NCI-H1436 treated with DMSO at 0.1 percent for 48 hours (cell line): ENCODE measurements at regions not wholly inside any gene's neighbourhood (a gene's known extent, or its start where the extent isn't known, plus 50 kb on each side); places are given as distances from the start of the nearest gene placed in this dataset.
"Not testable (repeated sequence)": the region's sequence is repeated elsewhere in the genome, so short reads cannot be mapped to it uniquely, and the experiment has no call there.

ENCODE experiments used
- DNase-seq: peaks from one replicate; lab custom pipeline; 2025; lab: John Stamatoyannopoulos, UW

GRCh38 chr2:203585516-203585915 lies 50.4 kb upstream of the RAPH1 start:
- DNase-seq: no peak

- DNase-seq: no peak
These were observed 51.1 kb upstream of the RAPH1 start for GRCh38 chr2:203586206-203586605.

DNA sequence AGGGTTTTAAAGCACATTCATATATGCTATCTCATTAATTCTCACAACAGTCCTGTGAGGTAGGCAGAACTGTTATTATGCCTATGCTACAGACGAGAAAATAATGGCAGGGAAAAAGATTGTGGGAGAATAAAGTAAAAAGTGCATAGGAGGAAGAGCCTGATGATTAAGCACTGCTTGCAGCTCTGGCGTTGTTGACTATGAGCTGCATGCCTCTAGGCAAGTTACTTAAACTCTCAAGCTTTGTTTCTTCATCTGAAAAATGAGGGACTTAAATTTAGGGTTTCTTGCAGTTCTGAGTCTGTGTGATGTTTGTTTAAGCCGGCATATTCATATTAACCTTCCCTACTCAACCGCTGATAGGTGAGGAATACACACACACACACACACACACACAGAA lies 51.6 kb upstream of the RAPH1 start:
- DNase-seq: no peak

GRCh38 chr2:203590496-203590895 lies 55.4 kb upstream of the RAPH1 start:
- no peak for DNase-seq

- no peak for DNase-seq
These were observed 56.5 kb upstream of the RAPH1 start for GRCh38 chr2:203591642-203592041.

DNA sequence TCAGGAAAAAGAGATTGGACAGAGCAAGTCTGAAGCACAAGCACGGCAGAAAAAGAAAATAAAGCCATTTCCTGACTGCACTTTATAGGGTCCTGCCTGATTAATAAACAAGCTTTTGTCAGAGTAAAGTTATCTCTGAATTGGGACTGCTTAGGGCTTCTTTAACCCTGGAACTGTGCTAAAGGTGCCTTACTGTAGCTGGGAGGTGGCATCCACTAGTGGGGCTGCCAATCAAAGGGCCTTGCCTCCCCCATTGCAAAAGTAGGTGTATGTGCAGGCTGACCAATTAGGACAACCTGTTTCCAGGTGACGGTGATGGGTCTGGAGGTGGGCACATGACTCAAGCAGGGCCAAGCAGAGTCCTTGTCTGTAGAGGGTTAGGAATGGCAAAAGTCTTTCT lies 57.4 kb upstream of the RAPH1 start:
- DNase-seq: no peak

GRCh38 chr2:203594541-203594940 lies 59.4 kb upstream of the RAPH1 start:
- DNase-seq: no peak

GRCh38 chr2:203596183-203596582 lies 61.1 kb upstream of the RAPH1 start:
- no peak for DNase-seq

DNA sequence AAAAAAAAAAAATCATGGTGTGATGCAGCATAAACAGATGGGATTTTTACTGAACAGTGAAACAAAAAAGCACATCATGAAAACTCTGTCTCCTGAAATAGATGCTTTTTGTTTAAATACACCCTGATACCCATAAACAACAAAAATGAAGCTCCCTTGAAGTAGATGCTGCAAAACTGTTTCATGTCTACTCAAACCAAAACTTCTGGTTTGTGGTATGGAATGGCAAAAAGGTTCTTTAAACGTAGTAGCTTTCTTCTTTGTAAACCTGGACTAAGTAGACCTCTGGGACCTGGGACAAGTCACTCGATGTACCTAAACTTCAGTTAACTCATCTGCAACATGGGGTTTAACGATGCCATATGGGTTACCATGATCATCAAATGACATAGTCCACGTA lies 64.4 kb upstream of the RAPH1 start:
- no peak for DNase-seq

DNA sequence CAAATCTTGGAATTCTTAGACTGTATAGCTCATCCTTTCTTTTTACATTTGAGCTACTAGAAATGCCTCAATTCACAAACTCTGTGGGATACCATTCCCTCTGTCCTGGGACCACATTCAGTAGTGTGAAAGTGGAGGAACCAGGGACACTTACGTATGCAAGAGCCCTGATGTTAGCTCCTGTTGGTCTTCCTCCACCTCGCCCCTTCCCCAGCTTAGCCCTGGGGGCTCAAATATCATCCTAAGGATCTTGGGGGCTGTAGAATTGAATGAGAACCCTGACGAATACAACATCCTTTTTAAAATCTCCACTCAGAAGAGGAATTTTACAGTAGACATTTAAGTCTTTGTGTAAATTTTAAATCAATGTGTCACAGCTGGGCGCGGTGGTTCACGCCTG lies 65.2 kb upstream of the RAPH1 start:
- DNase-seq: no peak

DNA sequence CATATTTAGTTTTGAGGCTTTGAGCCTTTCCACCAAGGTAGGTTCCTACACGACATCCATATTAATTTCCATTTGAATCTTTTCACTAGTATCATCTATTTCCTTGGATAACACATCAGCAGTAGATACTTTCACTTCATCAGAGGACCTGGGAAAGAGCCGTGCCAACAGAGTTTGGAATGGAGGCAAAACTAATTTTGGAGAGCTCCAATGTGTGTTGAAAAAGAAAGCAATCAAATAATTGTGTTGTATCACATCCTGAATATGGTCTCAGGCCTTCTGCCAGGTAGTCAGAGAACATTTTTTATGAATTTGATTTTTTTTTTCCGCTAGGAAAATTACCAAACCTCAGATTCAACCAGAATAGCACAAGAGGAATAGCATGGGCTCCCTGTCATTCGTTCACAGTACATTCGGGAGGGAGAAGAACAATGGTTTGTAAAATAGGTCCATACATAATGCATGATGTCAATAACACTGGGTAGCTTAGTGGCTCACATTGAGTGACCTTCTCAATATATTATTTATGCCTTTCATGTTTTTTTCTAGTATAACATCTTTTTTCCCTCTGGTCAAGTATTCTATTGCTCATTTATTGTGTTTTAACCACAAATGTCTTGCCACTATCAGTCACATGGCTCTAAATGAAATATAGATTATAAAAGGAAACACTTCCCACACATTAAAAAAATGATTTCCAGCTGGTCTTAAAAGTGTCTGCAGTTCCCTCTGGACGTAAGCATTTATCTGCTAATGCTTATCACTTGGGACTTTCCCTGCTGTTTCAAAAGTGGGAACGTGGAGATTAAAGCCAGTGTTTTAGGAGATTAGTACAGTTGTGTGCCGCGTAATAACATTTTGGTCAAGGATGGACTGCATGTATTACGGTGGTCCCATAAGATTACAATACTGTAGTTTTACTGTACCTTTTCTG lies 68.6 kb upstream of the RAPH1 start:
- no peak for DNase-seq

GRCh38 chr2:203605302-203605701 lies 70.2 kb upstream of the RAPH1 start:
- DNase-seq: no peak

GRCh38 chr2:203606051-203606450 lies 71.0 kb upstream of the RAPH1 start:
- DNase-seq: no peak

DNA sequence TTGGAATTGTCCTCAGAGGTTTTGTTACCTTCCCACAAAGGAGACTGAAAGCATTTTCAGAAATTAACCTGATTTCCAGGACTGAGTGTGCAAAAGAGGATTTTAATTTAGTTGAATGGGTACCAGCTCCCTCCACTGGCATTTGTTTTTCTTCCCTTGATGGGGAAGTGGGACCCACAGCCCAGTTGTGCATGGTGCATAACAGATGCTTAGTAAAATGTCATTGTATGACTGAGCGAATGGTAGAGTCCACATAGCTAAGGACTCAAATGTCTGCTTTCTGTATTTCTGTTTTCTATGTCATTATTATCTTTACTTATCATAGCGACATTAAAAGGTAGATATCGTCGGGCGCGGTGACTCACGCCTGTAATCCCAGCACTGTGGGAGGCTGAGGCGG lies 75.5 kb upstream of the RAPH1 start:
- no peak for DNase-seq

DNA sequence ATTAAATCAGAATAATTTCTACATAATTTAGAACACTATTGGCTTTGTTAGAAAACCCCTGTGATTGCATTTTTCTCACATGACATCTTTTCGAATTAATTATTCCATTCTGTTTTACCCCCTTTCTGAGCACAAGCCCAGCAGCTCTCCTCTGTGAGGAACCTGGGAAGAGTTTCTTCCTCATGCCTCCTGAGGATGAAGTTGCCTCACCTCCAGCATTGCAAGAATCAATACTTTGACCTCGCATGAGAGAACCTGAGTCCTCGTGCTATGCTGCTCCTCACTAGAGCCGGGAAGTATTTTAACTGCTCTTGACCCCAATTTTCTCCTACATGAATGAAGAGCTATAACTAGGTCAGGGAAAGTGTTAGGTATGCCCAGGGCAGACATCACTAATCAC lies 77.1 kb upstream of the RAPH1 start:
- DNase-seq: no peak

DNA sequence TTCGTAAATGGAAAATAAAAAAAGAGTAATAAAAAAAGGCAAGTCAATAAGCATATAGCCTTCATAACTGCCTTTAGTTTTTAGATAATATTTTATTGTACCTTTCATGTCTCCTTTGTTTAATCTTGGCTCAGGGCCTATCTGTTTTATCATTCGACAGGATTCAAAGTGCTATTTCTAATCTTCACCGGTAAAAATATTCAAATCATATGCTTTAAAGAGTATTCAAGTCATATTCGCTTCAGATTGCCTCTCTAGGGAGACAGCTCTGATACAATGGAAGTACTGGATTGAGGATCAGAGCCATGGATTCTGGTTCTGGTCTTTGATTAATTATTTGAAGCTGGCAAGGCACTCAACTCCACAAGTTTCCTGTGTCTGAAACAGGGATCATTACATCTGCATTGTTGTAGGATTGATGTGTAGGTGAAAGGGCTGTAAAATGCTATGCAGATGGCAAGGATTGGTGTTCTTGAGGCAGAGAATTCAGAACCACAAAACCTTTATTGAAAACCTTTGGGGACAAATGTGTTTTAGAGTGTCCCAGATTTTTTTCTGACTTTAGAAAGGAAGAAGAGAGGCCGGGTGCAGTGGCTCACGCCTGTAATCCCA lies 84.3 kb upstream of the RAPH1 start:
- no peak for DNase-seq

DNA sequence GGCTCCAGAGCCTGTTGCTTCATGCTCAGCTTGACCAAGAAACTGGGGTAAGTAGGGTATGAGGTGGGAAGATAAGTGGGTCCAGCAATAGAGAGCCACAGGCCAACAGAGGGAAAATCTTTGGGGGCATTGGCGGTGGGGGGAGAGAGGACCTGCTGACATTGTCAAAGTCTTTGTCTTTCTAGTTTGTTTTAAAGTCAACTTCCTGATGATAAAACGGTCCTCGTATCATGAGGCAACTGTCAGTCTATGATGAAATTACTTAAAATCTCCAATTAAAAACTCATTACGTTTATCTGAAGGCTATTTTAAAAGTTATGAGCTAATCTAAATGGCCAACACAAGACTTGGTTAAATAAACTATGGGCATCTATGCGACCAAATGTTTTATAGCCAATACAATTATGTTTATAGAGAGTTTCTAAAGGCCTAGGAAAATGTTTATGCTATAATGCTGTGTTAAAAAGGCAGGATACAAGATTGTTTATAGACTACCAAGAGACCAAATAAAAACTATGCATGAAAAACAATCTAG lies 84.4 kb upstream of the CD28 start:
- DNase-seq: no peak

DNA sequence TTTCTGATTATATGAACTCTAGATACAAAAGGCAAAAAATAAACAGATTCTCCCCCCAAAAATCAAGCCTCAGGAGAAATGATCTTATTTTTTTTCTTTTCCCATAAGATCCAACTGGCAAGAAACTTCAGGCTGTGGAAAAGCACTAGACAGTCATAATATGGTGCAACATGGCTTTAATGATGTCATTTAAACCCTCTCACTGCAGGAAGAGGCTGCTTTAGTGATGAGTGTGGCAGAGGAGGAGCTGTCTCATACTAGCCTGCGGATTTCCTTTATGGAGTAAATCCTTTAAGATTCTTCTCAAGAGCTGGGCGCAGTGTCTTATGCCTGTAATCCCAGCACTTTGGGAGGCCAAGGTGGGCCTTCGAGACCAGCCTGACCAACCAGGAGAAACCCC lies 83.3 kb upstream of the CD28 start:
- no peak for DNase-seq

DNA sequence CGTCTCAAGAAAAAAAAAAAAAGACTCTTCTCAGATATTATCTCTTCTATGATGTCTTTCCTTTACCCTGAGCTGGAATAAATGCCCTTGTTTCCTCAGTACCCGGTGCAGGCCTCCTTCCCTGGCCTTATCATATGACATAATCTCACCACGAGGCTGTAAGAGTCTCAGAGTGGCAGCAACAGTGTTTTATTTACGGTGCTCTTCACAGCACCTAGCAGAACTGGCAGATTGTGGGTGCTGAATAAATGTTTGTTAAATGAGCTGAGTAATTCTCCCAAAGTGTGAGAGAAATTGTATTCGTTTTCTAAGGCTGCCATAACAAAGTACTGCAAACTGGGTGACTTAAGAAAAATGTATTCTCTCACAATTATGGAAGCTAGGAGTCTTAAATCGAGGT lies 82.8 kb upstream of the CD28 start:
- no peak for DNase-seq

GRCh38 chr2:203625701-203626100 lies 80.7 kb upstream of the CD28 start:
- no peak for DNase-seq

GRCh38 chr2:203626247-203626646 lies 80.2 kb upstream of the CD28 start:
- DNase-seq: not testable (repeated sequence)

GRCh38 chr2:203626952-203627681 lies 79.3 kb upstream of the CD28 start:
- no peak for DNase-seq

- DNase-seq: no peak
These were observed 76.7 kb upstream of the CD28 start for GRCh38 chr2:203629699-203630098.
